Right lobe of liver (tissue), 6 donors: ENCODE measurements at regions not wholly inside any gene's neighbourhood (a gene's known extent, or its start where the extent isn't known, plus 50 kb on each side); places are given as distances from the start of the nearest gene placed in this dataset.
"Not testable (repeated sequence)": the region's sequence is repeated elsewhere in the genome, so short reads cannot be mapped to it uniquely, and the experiment has no call there.

Experiments
- ATAC-seq, 4 donors: fragments of 200-7000 bp; cut with Tn5 transposase; one replicate each; pipeline ENCODE4 v1.9.1; 2020; ENCODE audit warnings: mild to moderate bottlenecking in 4 of 4, moderate library complexity in 4 of 4
- DNase-seq, 3 donors: peaks; one replicate each; pipeline ENCODE4 v3.0.0-alpha.2; 2020
- H3K27ac ChIP-seq, 3 donors: fragments of 200-600 bp; one replicate each; pipeline ENCODE4 v1.8.0; 2022
- H3K27me3 ChIP-seq, 2 donors: fragments of 200-600 bp; one replicate each; pipeline ENCODE4 v1.8.0; 2022
- H3K36me3 ChIP-seq, 4 donors: fragments of 200-600 bp; sonication (generic) in 1 of 4; one replicate each; pipeline versions ENCODE4 v1.5.1 to v1.8.0; 2017 to 2022; ENCODE audit warnings: control low read depth in 1 of 4
- H3K4me1 ChIP-seq, 4 donors: fragments of 200-600 bp; sonication (generic) in 1 of 4; one replicate each; pipeline versions ENCODE4 v1.5.1 to v1.8.0; 2017 to 2022; ENCODE audit warnings: control low read depth in 1 of 4
- H3K4me3 ChIP-seq, 3 donors: fragments of 200-600 bp; one replicate each; pipeline ENCODE4 v1.8.0; 2022
- H3K9me3 ChIP-seq, 4 donors: fragments of 200-600 bp; sonication (generic) in 1 of 4; one replicate each; pipeline versions ENCODE4 v1.5.1 to v1.8.0; 2017 to 2022; ENCODE audit warnings: control low read depth in 1 of 4
- CTCF ChIP-seq, 4 donors: fragments of 200-600 bp in 3 of 4; fragments of 450-650 bp in 1 of 4; IDR thresholded peaks; one replicate each; pipeline versions ENCODE4 v1.5.1 to v1.8.0; 2016 to 2022; ENCODE audit warnings: antibody characterized with exemption in 4 of 4, mild to moderate bottlenecking in 2 of 4
- POLR2A ChIP-seq: fragments of 450-650 bp; IDR thresholded peaks from one replicate; pipeline ENCODE4 v1.6.1; 2017; ENCODE audit warnings: antibody characterized with exemption, mild to moderate bottlenecking
- WGBS: methylation state at CpG from one replicate; pipeline ENCODE4 v1.1.6; 2018; ENCODE audit warnings: low coverage, low lambda C conversion rate; ENCODE audit not compliant: insufficient coverage; ENCODE audit errors: missing lambda C conversion rate; 5-methylcytosine and 5-hydroxymethylcytosine counted together
- intact Hi-C, 2 donors: fragments of 100-400 bp; cut with DNase I; formaldehyde crosslinking; loops; one replicate each; pipeline versions ENCODE4 v1.11.2 to v1.14.1; 2022
- donor health status: DM: no; HTN: yes; CAD: no.
- donor health status: DM: no; HTN: no; CAD: no.
- donor health status: DM: no; HTN: no; CAD: no.
- donor health status: DM: no; HTN: yes; CAD: no.
- donor health status: DM: no; HTN: yes; CAD: no.

- no peak for DNase-seq
- no peak overlapping the region for H3K4me3 ChIP-seq
- WGBS = 85% methylated on average over 2 of the region's 3 CpGs
- no peak for ATAC-seq
- intact Hi-C loops = no loop called here
- H3K36me3 ChIP-seq = no peaks in the 10 kb centered on the region
- H3K9me3 ChIP-seq = no peaks in the 10 kb centered on the region
- no peaks in the 10 kb centered on the region for H3K27me3 ChIP-seq
- TF ChIP-seq POLR2A = no peak
- TF ChIP-seq CTCF (IDR thresholded peaks at IDR 0.05) = no peak
- H3K4me1 ChIP-seq = no peaks in the 10 kb centered on the region
- H3K27ac ChIP-seq = no peak overlapping the region
Measured at GRCh38 chr6:14549871-14550270, 432.3 kb downstream of the CD83 start.

GRCh38 chr6:14550410-14550809 lies 432.8 kb downstream of the CD83 start:
- Histone ChIP-seq H3K27me3 (no peaks in the 10 kb centered on the region), H3K9me3 (no peaks in the 10 kb centered on the region), H3K36me3 (no peaks in the 10 kb centered on the region), H3K4me1 (no peaks in the 10 kb centered on the region), H3K4me3 (no peak overlapping the region), H3K27ac (no peak overlapping the region)
- ATAC-seq (no peak), DNase-seq (no peak)
- TF ChIP-seq POLR2A = no peak
- no peak for TF ChIP-seq CTCF (IDR thresholded peaks at IDR 0.05)
- 93% methylated on average over 3 of the region's 3 CpGs for WGBS
- intact Hi-C loops = no loop called here

GRCh38 chr6:14550822-14551221 lies 433.2 kb downstream of the CD83 start:
- TF ChIP-seq CTCF (IDR thresholded peaks at IDR 0.05) = no peak
- TF ChIP-seq POLR2A = no peak
- WGBS = 60% methylated on average over 2 of the region's 3 CpGs
- Histone ChIP-seq H3K4me3 (no peak overlapping the region), H3K36me3 (no peaks in the 10 kb centered on the region), H3K4me1 (no peaks in the 10 kb centered on the region), H3K27ac (no peak overlapping the region), H3K27me3 (no peaks in the 10 kb centered on the region), H3K9me3 (no peaks in the 10 kb centered on the region)
- no peak for DNase-seq
- intact Hi-C loops = no loop called here
- no peak for ATAC-seq

GRCh38 chr6:14551601-14552000 lies 434.0 kb downstream of the CD83 start:
- H3K4me3 ChIP-seq, H3K27ac ChIP-seq, H3K36me3 ChIP-seq, H3K9me3 ChIP-seq, intact Hi-C loops, DNase-seq, H3K27me3 ChIP-seq, ATAC-seq, H3K4me1 ChIP-seq: not testable (repeated sequence)
- WGBS = 76% methylated on average over 5 of the region's 8 CpGs

- Histone ChIP-seq H3K9me3 (no peaks in the 10 kb centered on the region), H3K4me3 (no peak overlapping the region), H3K27ac (no peak overlapping the region), H3K4me1 (no peaks in the 10 kb centered on the region), H3K36me3 (no peaks in the 10 kb centered on the region), H3K27me3 (no peaks in the 10 kb centered on the region)
- intact Hi-C loops = no loop called here
- 91% methylated on average over 5 of the region's 5 CpGs for WGBS
- no peak for DNase-seq
- ATAC-seq = no peak
- TF ChIP-seq CTCF (IDR thresholded peaks at IDR 0.05) (no peak), POLR2A (no peak)
Measured at GRCh38 chr6:14552891-14553290, 435.3 kb downstream of the CD83 start.
